GM19351 (cell line): ENCODE measurements at regions not wholly inside any gene's neighbourhood (a gene's known extent, or its start where the extent isn't known, plus 50 kb on each side); places are given as distances from the start of the nearest gene placed in this dataset.
"Not testable (repeated sequence)": the region's sequence is repeated elsewhere in the genome, so short reads cannot be mapped to it uniquely, and the experiment has no call there.

ENCODE experiments used
- ATAC-seq: cut with Tn5 transposase; IDR thresholded peaks from one replicate; pipeline ENCODE4 v1.9.1; 2021; ENCODE audit warnings: mild to moderate bottlenecking, moderate library complexity; ENCODE audit not compliant: unreplicated experiment

GRCh38 chr10:129042776-129043595, 424.1 kb upstream of the MGMT start:
- no peak for ATAC-seq

GRCh38 chr10:129043691-129044090, 423.4 kb upstream of the MGMT start:
- ATAC-seq: no peak

GRCh38 chr10:129045599-129045998, 421.4 kb upstream of the MGMT start:
- no peak for ATAC-seq

GRCh38 chr10:129046065-129046681, 420.9 kb upstream of the MGMT start:
- no peak for ATAC-seq

- no peak for ATAC-seq
Measured at GRCh38 chr10:129046962-129047361, 420.1 kb upstream of the MGMT start.

GRCh38 chr10:129047600-129047999, 419.4 kb upstream of the MGMT start:
- no peak for ATAC-seq

- no peak for ATAC-seq
Measured at GRCh38 chr10:129048513-129048912, 418.5 kb upstream of the MGMT start.

GRCh38 chr10:129049501-129049900, 417.5 kb upstream of the MGMT start:
- ATAC-seq: no peak

- ATAC-seq: no peak
Measured at GRCh38 chr10:129055225-129055624, 411.8 kb upstream of the MGMT start.

- no peak for ATAC-seq
Measured at GRCh38 chr10:129055986-129056385, 411.1 kb upstream of the MGMT start.

GRCh38 chr10:129056734-129057689, 410.0 kb upstream of the MGMT start:
- ATAC-seq: no peak

- no peak for ATAC-seq
Measured at GRCh38 chr10:129057856-129058663, 409.0 kb upstream of the MGMT start.

- ATAC-seq: no peak
Measured at GRCh38 chr10:129058664-129059155, 408.3 kb upstream of the MGMT start.

- ATAC-seq: no peak
Measured at GRCh38 chr10:129059977-129060376, 407.1 kb upstream of the MGMT start.

- ATAC-seq: no peak
Measured at GRCh38 chr10:129063212-129063611, 403.8 kb upstream of the MGMT start.

GRCh38 chr10:129063877-129064276, 403.2 kb upstream of the MGMT start:
- no peak for ATAC-seq

GRCh38 chr10:129066529-129066928, 400.5 kb upstream of the MGMT start:
- not testable (repeated sequence) for ATAC-seq

GRCh38 chr10:129071411-129071810, 395.6 kb upstream of the MGMT start:
- not testable (repeated sequence) for ATAC-seq

GRCh38 chr10:129074939-129075338, 392.1 kb upstream of the MGMT start:
- ATAC-seq: no peak

GRCh38 chr10:129075508-129075907, 391.5 kb upstream of the MGMT start:
- no peak for ATAC-seq
